Nephron (organoid): ENCODE measurements at regions not wholly inside any gene's neighbourhood (a gene's known extent, or its start where the extent isn't known, plus 50 kb on each side); places are given as distances from the start of the nearest gene placed in this dataset.
"Not testable (repeated sequence)": the region's sequence is repeated elsewhere in the genome, so short reads cannot be mapped to it uniquely, and the experiment has no call there.

Experiments used
- H3K27ac Mint-ChIP-seq, 3 experiments: 2 replicates each; pipeline ENCODE4 v1.8.0; 2020; ENCODE audit warnings: mixed read lengths in 3 of 3, mild to moderate bottlenecking in 2 of 3, moderate library complexity in 1 of 3
- H3K27me3 Mint-ChIP-seq: 2 replicates; pipeline ENCODE4 v1.8.0; 2021; ENCODE audit warnings: low read depth, mild to moderate bottlenecking, moderate library complexity, mixed read lengths
- H3K36me3 Mint-ChIP-seq: 2 replicates; pipeline ENCODE4 v1.8.0; 2020; ENCODE audit warnings: low read depth, mixed read lengths
- H3K4me1 Mint-ChIP-seq: 2 replicates; pipeline ENCODE4 v1.8.0; 2020; ENCODE audit warnings: mixed read lengths
- H3K4me3 Mint-ChIP-seq, 3 experiments: 2 replicates each; pipeline ENCODE4 v1.8.0; 2020; ENCODE audit warnings: mild to moderate bottlenecking in 3 of 3, mixed read lengths in 3 of 3, moderate library complexity in 2 of 3
- H3K9me3 Mint-ChIP-seq: 2 replicates; pipeline ENCODE4 v1.8.0; 2020; ENCODE audit warnings: mixed read lengths
- CTCF ChIP-seq, 3 experiments: fragments of 200-600 bp; sonication (generic); IDR thresholded peaks; one replicate each; pipeline ENCODE4 v1.5.0; 2021; ENCODE audit warnings: antibody characterized with exemption in 3 of 3; ENCODE audit not compliant: unreplicated experiment in 3 of 3

- Mint-ChIP-seq H3K9me3 (no peaks in the 10 kb centered on the region), H3K4me1 (no peaks in the 10 kb centered on the region), H3K4me3 (no peak overlapping the region), H3K27ac (no peak overlapping the region), H3K27me3 (no peaks in the 10 kb centered on the region), H3K36me3 (no peaks in the 10 kb centered on the region)
- TF ChIP-seq CTCF (IDR thresholded peaks at IDR 0.05; ENCODE audit: unreplicated experiment in 3 of 3) = no peak
Observed at GRCh38 chr11:81246941-81247340, 1486.7 kb downstream of the FAM181B start.

GRCh38 chr11:81245791-81246190 lies 1487.9 kb downstream of the FAM181B start:
- Mint-ChIP-seq H3K27me3 (no peaks in the 10 kb centered on the region), H3K36me3 (no peaks in the 10 kb centered on the region), H3K4me3 (no peak overlapping the region), H3K27ac (no peak overlapping the region), H3K9me3 (no peaks in the 10 kb centered on the region), H3K4me1 (peaks cover 6% of the 10 kb centered on the region)
- no peak for TF ChIP-seq CTCF (IDR thresholded peaks at IDR 0.05; ENCODE audit: unreplicated experiment in 3 of 3)

- H3K9me3 Mint-ChIP-seq = no peaks in the 10 kb centered on the region
- no peaks in the 10 kb centered on the region for H3K36me3 Mint-ChIP-seq
- no peak overlapping the region for H3K4me3 Mint-ChIP-seq
- no peak overlapping the region for H3K27ac Mint-ChIP-seq
- TF ChIP-seq CTCF (IDR thresholded peaks at IDR 0.05; ENCODE audit: unreplicated experiment in 3 of 3) = no peak
- no peaks in the 10 kb centered on the region for H3K27me3 Mint-ChIP-seq
- H3K4me1 Mint-ChIP-seq = peaks cover 6% of the 10 kb centered on the region
Observed at GRCh38 chr11:81241672-81242275, 1491.9 kb downstream of the FAM181B start.

- Mint-ChIP-seq H3K27me3 (no peaks in the 10 kb centered on the region), H3K9me3 (no peaks in the 10 kb centered on the region), H3K4me1 (peaks cover 6% of the 10 kb centered on the region), H3K27ac (no peak overlapping the region), H3K4me3 (no peak overlapping the region), H3K36me3 (no peaks in the 10 kb centered on the region)
- peak; percentile 65 to 85 (median 68) for TF ChIP-seq CTCF (IDR thresholded peaks at IDR 0.05; ENCODE audit: unreplicated experiment in 3 of 3)
Observed at GRCh38 chr11:81237139-81237538, 1496.5 kb downstream of the FAM181B start.

- not testable (repeated sequence) for H3K36me3 Mint-ChIP-seq
Observed at GRCh38 chr11:81227409-81227808, 1506.3 kb downstream of the FAM181B start.

GRCh38 chr11:81224396-81224795 lies 1509.3 kb downstream of the FAM181B start:
- Mint-ChIP-seq H3K9me3 (no peaks in the 10 kb centered on the region), H3K4me3 (no peak overlapping the region), H3K36me3 (no peaks in the 10 kb centered on the region), H3K27ac (no peak overlapping the region), H3K4me1 (peaks cover 11% of the 10 kb centered on the region), H3K27me3 (no peaks in the 10 kb centered on the region)
- no peak for TF ChIP-seq CTCF (IDR thresholded peaks at IDR 0.05; ENCODE audit: unreplicated experiment in 3 of 3)

More at GRCh38 chr11:81227409-81227808, 1506.3 kb downstream of the FAM181B start:
- H3K4me1 Mint-ChIP-seq, H3K9me3 Mint-ChIP-seq, H3K27me3 Mint-ChIP-seq, H3K27ac Mint-ChIP-seq, H3K4me3 Mint-ChIP-seq: not testable (repeated sequence)
